Frontal cortex (tissue), 3 donors: ENCODE measurements at regions not wholly inside any gene's neighbourhood (a gene's known extent, or its start where the extent isn't known, plus 50 kb on each side); places are given as distances from the start of the nearest gene placed in this dataset.

Source experiments
- DNase-seq, 2 donors: peaks; one replicate each; pipeline ENCODE4 v3.0.0; 2012; ENCODE audit warnings: low spot score in 2 of 2
- FAIRE-seq: peaks from 2 replicates; lab custom pipeline; 2012; peaks lifted over from hg19 to GRCh38; lab: Jason Lieb, UNC
- donor health status: control.
- donor health status: control.
- donor health status: control.

DNA sequence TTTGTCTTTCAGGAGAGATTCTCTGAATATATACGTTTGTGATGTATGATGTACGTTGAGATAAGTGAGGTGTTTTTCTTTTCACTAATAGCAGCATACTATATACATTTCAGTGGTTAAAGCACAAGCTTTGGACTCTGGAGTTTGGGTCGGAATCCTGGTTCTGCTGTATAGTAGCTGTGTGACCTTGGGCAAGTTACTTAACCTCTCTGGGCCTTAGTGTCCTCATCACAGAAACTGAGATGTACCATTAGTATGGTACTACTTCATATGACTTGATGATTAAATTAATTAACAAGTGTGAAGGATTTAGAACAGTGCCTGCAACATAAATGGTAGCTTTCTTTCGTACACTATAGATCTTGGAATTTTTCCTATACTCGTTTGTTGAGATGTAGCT, 258.7 kb downstream of the CDCA7 start:
- FAIRE-seq (no peak), DNase-seq (no peak)

GRCh38 chr2:173614265-173614930, 259.7 kb downstream of the CDCA7 start:
- FAIRE-seq: no peak
- DNase-seq: no peak

DNA sequence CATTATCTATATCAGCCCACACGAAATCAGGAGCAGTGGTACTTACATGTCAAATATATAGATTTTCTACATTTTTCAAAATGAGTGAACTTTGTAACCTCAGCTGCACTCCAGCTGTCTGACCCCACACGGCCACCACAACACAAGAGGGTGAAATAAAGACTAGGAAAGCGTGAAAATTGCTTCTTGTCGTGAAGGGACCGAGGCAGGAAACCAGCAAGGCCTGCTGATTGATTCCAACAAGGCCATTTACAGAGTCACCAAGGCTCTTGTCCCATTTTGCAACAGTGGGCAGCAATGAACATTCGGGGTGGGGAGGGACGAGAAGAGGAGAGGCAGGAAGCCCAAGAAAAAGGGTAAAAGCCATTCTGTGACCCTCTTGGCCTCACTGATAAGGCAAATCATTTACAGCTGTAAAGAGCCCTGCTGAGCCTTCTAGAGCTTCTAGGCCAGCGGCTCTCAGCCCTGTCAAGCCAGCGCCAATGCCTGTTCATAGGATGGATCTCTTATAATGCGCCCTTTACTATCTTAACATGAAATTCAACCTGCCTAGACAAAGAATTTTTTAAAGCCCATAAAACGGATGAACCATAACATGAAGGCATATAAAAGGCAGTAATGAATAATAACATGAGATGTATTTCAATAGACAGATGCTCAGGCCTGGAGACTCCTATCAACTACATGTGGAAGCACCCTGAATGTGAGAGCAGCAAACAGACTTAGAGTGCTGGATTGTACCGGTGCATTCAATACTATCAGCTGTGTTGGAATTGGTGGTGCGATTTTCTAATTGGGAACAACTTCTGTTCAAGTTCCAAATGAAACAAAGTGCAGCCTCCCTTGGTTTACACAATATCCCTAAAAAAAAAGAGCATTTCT, 269.0 kb downstream of the CDCA7 start:
- FAIRE-seq: no peak
- no peak for DNase-seq

GRCh38 chr2:173625315-173625714, 270.6 kb downstream of the CDCA7 start:
- FAIRE-seq (no peak), DNase-seq (no peak)

DNA sequence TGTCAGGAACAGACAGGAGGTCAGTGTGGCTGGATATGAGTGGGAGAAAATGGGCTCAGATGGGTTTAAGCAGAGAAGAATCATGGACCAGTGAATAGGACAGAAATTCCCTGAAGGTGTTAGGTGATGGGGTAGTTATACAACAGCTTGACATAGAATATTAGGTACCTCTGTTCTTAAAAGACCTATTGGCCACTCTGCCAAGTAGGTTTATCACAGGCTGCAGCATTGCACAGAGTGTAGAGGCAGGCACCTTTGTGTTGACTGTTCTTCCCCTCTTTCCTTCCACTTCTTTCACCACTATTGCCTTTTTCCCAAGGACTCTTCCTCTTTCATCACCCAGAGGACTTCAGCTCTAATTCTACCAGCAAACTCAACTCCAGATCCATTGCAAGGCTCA, 274.4 kb downstream of the CDCA7 start:
- no peak for DNase-seq
- no peak for FAIRE-seq

DNA sequence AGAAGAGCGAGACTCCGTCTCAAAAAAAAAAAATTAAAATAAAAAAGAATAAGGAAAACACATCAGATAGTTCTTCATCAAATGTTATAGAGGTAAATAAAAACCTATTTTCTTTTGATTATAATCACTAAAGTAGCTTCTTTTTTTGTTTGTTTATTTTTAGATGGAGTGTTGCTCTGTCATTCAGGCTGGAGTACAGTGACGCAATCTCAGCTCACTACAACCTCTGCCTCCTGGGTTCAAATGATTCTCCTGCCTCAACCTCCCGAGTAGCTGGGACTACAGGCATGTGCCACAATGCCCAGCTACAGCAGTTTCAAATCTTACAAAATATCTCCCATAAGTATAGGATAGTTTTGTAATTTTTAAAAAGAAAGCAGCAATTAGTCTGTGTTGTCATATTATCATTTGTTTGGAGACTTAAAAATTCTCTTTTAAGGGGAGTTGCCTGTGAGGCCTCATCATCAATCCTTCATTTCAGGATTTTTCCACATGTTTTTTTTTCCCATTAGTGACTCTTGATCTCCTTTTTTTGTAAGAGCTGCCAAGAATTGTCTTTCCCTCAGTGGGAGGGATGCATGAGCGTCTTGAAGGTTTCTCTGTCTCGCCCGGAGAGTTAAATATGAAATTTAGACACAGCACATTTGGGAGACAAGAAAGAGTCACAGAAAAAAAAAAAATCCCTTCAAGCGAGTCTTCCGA, 275.9 kb downstream of the CDCA7 start:
- FAIRE-seq (no peak), DNase-seq (no peak)

- no peak for DNase-seq
- FAIRE-seq: no peak
Measured at GRCh38 chr2:173631127-173631460, 276.4 kb downstream of the CDCA7 start.

- DNase-seq (no peak), FAIRE-seq (no peak)
Measured at GRCh38 chr2:173644146-173644545, 289.5 kb downstream of the CDCA7 start.

GRCh38 chr2:173647681-173648311, 293.1 kb downstream of the CDCA7 start:
- no peak for DNase-seq
- FAIRE-seq: no peak

- no peak for DNase-seq
- FAIRE-seq: no peak
Measured at GRCh38 chr2:173648816-173649215, 294.1 kb downstream of the CDCA7 start.

DNA sequence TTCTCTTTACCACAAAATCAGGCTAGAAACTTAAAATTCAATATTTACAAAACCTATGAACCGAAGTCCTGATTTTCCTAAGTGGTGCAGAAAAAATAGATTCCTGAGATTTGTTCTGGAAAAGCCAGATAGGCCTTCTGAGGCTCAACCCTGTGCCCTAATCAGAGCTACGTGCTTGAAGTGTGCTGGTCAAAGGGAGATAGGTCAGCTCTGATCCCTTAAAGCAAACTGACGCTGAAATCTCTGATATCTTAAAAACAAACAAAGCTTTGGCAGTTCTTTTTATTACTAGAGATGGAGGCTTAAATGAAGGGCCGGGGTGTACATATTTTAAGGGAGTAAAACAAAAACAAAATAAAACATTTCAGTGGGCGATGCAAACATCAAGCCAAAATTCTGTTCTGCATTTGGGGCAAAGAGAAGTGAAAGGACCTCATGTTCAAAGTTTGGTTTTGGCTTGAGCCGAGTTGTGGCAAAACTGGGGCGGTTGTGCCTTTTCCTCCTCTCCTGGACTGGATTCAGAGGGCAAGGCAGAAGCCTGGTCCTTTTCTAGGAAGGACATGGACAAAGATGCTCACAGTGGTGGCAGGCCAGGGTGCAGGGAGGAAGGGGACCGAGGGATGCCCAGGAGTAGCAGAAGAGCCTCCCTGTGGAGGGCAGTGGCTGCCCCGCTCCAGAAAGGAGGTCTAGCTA, 295.0 kb downstream of the CDCA7 start:
- FAIRE-seq (no peak), DNase-seq (no peak)

GRCh38 chr2:173651891-173652290, 297.2 kb downstream of the CDCA7 start:
- DNase-seq: no peak
- FAIRE-seq: no peak

DNA sequence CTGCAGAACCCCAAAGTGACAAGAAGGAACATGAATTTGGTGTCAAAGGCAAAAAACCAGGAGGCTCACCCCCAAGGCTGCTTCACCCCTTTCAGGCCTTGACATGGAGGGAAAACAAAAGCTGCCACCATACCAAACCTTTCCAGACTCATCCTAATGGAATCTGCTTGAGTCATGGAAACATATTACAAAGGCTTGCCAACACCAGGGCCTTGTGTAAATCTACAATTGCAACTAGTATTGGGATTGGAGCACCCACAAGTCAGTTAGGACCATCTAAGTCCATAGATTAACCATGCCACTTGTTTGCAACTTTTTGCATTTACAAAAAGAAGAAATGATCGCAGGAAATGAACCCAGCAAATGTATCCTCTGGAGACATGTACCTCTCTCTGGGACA, 297.6 kb downstream of the CDCA7 start:
- FAIRE-seq (no peak), DNase-seq (no peak)

DNA sequence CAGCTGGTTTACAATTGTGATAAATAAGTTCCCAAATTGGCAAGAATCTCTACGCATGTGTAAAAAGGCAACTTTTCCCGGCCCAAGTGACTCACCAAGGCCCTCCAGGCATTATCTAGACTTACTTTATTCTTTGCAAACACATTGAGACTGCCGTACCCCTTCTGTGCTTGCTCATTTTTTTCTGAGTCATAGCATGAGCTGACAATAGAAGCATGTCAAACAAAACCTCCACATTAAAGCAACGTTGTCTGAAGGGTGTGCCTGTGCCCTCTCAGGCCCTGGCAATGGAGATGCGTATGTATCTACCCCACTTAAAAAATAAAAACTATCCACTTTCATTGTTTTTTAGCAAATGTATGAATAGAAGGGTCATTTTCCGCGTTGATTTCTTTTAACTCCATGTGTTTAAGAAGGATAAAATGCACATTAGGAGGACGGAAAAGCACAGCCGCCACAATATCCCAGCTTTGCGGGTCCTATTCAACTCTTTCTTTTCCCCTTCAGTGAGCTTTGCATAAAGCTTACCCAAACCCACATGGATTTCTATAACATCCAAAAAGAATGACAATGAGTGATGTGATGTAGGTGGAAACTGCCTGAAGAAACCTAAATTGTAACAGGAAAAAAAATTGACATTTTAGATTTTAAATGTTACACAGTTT, 298.2 kb downstream of the CDCA7 start:
- FAIRE-seq: no peak
- no peak for DNase-seq

- DNase-seq (no peak), FAIRE-seq (no peak)
Measured at GRCh38 chr2:173653432-173653805, 298.7 kb downstream of the CDCA7 start.

DNA sequence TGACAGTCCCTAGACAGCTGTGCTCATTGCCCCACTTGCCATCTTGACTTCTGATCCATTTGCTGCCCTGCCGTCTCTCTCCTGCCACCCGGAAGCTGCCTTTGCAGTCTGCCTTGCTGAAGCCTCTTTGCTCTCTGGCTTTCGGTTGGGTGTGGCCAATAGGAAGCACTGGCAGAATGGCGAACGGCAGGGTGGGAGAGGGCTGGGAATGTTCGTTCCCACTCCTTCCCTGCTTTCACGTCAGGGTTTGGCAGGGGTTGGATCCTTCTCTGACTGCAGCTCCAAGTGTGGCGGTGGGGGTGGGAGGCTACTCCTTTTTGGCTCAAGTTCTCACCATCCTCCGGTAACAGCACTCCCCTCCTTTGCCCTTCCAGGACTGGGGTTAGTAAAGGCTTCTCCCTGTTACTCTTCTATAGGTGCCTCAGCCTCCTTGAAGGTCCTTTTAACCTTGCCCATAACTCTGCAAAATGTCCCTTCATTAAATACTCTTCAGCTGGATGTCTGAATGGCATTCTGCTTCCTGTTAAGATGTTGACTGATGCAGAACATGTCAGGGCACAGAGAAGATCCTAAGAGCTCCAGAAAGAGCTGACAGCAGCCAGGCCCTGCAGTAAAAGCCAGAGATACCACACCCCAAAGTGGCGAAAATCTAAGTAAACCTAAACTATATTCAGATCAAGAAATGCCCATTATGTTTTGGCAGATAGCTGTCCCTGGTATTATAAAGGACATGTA, 299.7 kb downstream of the CDCA7 start:
- FAIRE-seq (no peak), DNase-seq (no peak)

- FAIRE-seq (no peak), DNase-seq (no peak)
Measured at GRCh38 chr2:173654896-173655265, 300.2 kb downstream of the CDCA7 start.

GRCh38 chr2:173656086-173656485, 301.4 kb downstream of the CDCA7 start:
- DNase-seq: no peak
- FAIRE-seq: no peak
